CD4-positive, alpha-beta T cell (primary cell): ENCODE measurements at regions not wholly inside any gene's neighbourhood (a gene's known extent, or its start where the extent isn't known, plus 50 kb on each side); places are given as distances from the start of the nearest gene placed in this dataset.
"Not testable (repeated sequence)": the region's sequence is repeated elsewhere in the genome, so short reads cannot be mapped to it uniquely, and the experiment has no call there.

Source experiments
- ATAC-seq: fragments of 200-7000 bp; cut with Tn5 transposase; one replicate; pipeline ENCODE4 v1.10.0; 2022; ENCODE audit warnings: mild to moderate bottlenecking; ENCODE audit not compliant: poor library complexity
- CTCF ChIA-PET: fragments of 350-600 bp; sonication (Branson Sonifier 250); formaldehyde crosslinking; loops from one replicate; lab custom pipeline; 2021; ENCODE audit warnings: antibody characterized with exemption, inconsistent platforms; lab: Charles Lee
- POLR2A ChIA-PET: fragments of 350-600 bp; sonication (Branson Sonifier 250); formaldehyde crosslinking; loops from one replicate; lab custom pipeline; 2021; ENCODE audit warnings: antibody characterized with exemption, inconsistent platforms; lab: Charles Lee
- DNase-seq, 14 experiments: peaks; one replicate each; pipeline ENCODE4 v3.0.0-alpha.2; 2013 to 2020; ENCODE audit warnings: mixed read lengths in 2 of 14
- H3K27ac ChIP-seq, 2 donors: one replicate each; pipeline versions ENCODE4 v1.5.1 to v1.7.0; 2013; ENCODE audit warnings: low read length in 2 of 2, low read depth in 1 of 2, mild to moderate bottlenecking in 1 of 2
- H3K27me3 ChIP-seq, 2 experiments: 1 replicate in 1 of 2; 2 replicates in 1 of 2; pipeline versions ENCODE4 v1.6.1 to v1.7.0; 2013; ENCODE audit warnings: low read length in 2 of 2, control low read depth in 1 of 2, mild to moderate bottlenecking in 1 of 2, moderate library complexity in 1 of 2; ENCODE audit not compliant: insufficient read depth in 2 of 2, control insufficient read depth in 1 of 2
- H3K36me3 ChIP-seq: one replicate; pipeline ENCODE4 v1.6.1; 2013; ENCODE audit warnings: low read length, control low read depth; ENCODE audit not compliant: insufficient read depth
- H3K4me1 ChIP-seq: one replicate; pipeline ENCODE4 v1.6.1; 2013; ENCODE audit warnings: low read length, control low read depth; ENCODE audit not compliant: insufficient read depth
- H3K4me3 ChIP-seq: one replicate; pipeline ENCODE4 v1.5.1; 2013; ENCODE audit warnings: mild to moderate bottlenecking, low read length, moderate library complexity
- H3K9me3 ChIP-seq, 2 experiments: 1 replicate in 1 of 2; 2 replicates in 1 of 2; pipeline versions ENCODE4 v1.6.1 to v1.7.0; 2013; ENCODE audit warnings: low read length in 2 of 2, mild to moderate bottlenecking in 2 of 2, control low read depth in 1 of 2, moderate library complexity in 1 of 2; ENCODE audit not compliant: control insufficient read depth in 1 of 2, insufficient read depth in 1 of 2
- H3K27ac Mint-ChIP-seq: one replicate; pipeline ENCODE4 v1.8.0; 2020; ENCODE audit warnings: mixed read lengths
- H3K27me3 Mint-ChIP-seq: one replicate; pipeline ENCODE4 v1.8.0; 2021; ENCODE audit warnings: mixed read lengths
- H3K36me3 Mint-ChIP-seq: one replicate; pipeline ENCODE4 v1.8.0; 2021; ENCODE audit warnings: low read depth, mixed read lengths
- H3K4me1 Mint-ChIP-seq: one replicate; pipeline ENCODE4 v1.8.0; 2021; ENCODE audit warnings: low read depth, mixed read lengths
- H3K4me3 Mint-ChIP-seq: one replicate; pipeline ENCODE4 v1.8.0; 2020; ENCODE audit warnings: mild to moderate bottlenecking, mixed read lengths
- H3K9me3 Mint-ChIP-seq: one replicate; pipeline ENCODE4 v1.8.0; 2020; ENCODE audit warnings: mixed read lengths
- intact Hi-C, 2 experiments: fragments of 100-400 bp; cut with DNase I in 1 of 2; cut with micrococcal nuclease in 1 of 2; formaldehyde crosslinking; loops; one replicate each; pipeline versions ENCODE4 v1.15.1 to v1.9.0; 2023 to 2025; cut with DNase I, micrococcal nuclease
- TF ChIP-seq, protein P1 (sequence below): fragments of 200-600 bp; IDR thresholded peaks from one replicate; pipeline ENCODE4 v1.8.0; 2022; ENCODE audit warnings: antibody characterized with exemption, mild to moderate bottlenecking

DNA sequence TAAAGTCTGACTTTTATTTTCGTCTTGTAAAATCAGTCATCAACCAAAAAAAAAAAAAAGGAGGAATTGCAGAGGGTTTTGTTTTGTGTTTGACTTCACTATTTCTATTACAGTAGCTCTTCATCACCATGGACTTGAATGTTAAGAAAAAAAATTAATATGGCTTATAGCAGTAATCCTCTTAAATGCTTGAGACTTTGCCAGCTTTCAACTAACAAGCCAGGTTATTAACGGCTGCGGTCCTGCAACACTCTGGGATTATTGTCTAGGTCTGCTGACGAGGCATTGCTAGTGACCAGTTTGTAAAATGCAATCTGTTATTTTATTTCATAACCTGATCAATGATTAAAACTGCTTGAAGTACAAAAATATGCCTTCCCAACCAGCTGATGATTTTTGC is 647.2 kb upstream of the KLHL1 start:
- H3K36me3 ChIP-seq = no peaks in the 10 kb centered on the region
- H3K27ac ChIP-seq = no peak overlapping the region
- Mint-ChIP-seq H3K9me3 (peaks cover 2% of the 10 kb centered on the region), H3K27ac (no peak overlapping the region), H3K4me1 (no peaks in the 10 kb centered on the region), H3K27me3 (no peaks in the 10 kb centered on the region), H3K4me3 (no peak overlapping the region), H3K36me3 (no peaks in the 10 kb centered on the region)
- intact Hi-C loops = no loop called here
- H3K9me3 ChIP-seq = no peaks in the 10 kb centered on the region
- ATAC-seq (no peak), DNase-seq (no peak)
- TF ChIP-seq, protein P1, sequence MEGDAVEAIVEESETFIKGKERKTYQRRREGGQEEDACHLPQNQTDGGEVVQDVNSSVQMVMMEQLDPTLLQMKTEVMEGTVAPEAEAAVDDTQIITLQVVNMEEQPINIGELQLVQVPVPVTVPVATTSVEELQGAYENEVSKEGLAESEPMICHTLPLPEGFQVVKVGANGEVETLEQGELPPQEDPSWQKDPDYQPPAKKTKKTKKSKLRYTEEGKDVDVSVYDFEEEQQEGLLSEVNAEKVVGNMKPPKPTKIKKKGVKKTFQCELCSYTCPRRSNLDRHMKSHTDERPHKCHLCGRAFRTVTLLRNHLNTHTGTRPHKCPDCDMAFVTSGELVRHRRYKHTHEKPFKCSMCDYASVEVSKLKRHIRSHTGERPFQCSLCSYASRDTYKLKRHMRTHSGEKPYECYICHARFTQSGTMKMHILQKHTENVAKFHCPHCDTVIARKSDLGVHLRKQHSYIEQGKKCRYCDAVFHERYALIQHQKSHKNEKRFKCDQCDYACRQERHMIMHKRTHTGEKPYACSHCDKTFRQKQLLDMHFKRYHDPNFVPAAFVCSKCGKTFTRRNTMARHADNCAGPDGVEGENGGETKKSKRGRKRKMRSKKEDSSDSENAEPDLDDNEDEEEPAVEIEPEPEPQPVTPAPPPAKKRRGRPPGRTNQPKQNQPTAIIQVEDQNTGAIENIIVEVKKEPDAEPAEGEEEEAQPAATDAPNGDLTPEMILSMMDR = no peak
- no peaks in the 10 kb centered on the region for H3K27me3 ChIP-seq
- ChIA-PET POLR2A (no interaction called here), CTCF (interaction anchor here (1.0 kb wide), 1 partner anchor 13 kb away, joined by 3 read pairs; no protein-coding TSS in a partner anchor)
- no peaks in the 10 kb centered on the region for H3K4me1 ChIP-seq
- H3K4me3 ChIP-seq = no peak overlapping the region

DNA sequence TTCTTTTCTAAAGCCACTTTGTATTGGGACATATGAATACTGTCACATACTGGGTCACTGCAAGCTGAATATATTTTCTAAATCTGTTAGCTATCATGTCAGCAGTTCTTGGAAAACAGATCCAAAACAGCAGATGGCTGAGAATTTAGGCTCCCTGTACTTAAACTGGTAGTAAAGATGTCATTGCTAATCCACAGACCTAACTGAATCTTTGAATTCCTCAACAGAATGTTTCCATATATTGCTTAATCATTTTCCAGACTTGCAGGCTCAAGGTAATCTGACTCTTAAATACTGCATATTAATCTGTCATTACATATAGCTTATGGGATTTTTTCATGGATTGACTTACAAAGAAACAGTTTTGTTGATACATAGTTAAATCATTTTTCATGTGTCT is 639.0 kb upstream of the KLHL1 start:
- Mint-ChIP-seq H3K9me3 (peaks cover 1% of the 10 kb centered on the region), H3K4me3 (no peak overlapping the region), H3K27ac (no peak overlapping the region), H3K36me3 (no peaks in the 10 kb centered on the region), H3K27me3 (no peaks in the 10 kb centered on the region), H3K4me1 (no peaks in the 10 kb centered on the region)
- DNase-seq (no peak), ATAC-seq (no peak)
- H3K27me3 ChIP-seq = no peaks in the 10 kb centered on the region
- no peaks in the 10 kb centered on the region for H3K9me3 ChIP-seq
- ChIA-PET CTCF (no interaction called here), POLR2A (no interaction called here)
- no peaks in the 10 kb centered on the region for H3K4me1 ChIP-seq
- no peak overlapping the region for H3K4me3 ChIP-seq
- H3K36me3 ChIP-seq = no peaks in the 10 kb centered on the region
- H3K27ac ChIP-seq = no peak overlapping the region
- TF ChIP-seq, protein P1 = no peak
- intact Hi-C loops = no loop called here

DNA sequence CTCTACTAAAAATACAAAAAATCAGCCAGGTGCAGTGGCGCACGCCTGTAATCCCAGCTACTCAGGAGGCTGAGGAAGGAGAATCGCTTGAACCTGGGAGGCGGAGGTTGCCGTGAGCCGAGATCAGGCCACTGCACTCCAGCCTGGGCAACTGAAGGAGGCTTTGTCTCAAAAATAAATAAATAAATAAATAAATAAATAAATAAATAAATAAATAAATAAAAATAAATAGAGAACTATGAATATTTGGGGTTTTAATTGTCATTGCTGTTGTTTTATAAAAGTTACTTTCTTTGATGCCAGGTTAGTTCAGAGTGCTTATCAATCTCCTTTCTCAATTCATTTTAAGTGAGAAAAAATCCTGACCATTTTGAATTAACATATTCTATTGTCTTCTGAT is 638.2 kb upstream of the KLHL1 start:
- H3K36me3 ChIP-seq, H3K36me3 Mint-ChIP-seq, H3K27me3 ChIP-seq, intact Hi-C loops, DNase-seq, H3K9me3 ChIP-seq, H3K9me3 Mint-ChIP-seq, ATAC-seq, H3K4me3 ChIP-seq, H3K4me3 Mint-ChIP-seq, POLR2A ChIA-PET, H3K4me1 ChIP-seq, H3K27ac ChIP-seq, H3K4me1 Mint-ChIP-seq, H3K27ac Mint-ChIP-seq, CTCF ChIA-PET, H3K27me3 Mint-ChIP-seq: not testable (repeated sequence)

DNA sequence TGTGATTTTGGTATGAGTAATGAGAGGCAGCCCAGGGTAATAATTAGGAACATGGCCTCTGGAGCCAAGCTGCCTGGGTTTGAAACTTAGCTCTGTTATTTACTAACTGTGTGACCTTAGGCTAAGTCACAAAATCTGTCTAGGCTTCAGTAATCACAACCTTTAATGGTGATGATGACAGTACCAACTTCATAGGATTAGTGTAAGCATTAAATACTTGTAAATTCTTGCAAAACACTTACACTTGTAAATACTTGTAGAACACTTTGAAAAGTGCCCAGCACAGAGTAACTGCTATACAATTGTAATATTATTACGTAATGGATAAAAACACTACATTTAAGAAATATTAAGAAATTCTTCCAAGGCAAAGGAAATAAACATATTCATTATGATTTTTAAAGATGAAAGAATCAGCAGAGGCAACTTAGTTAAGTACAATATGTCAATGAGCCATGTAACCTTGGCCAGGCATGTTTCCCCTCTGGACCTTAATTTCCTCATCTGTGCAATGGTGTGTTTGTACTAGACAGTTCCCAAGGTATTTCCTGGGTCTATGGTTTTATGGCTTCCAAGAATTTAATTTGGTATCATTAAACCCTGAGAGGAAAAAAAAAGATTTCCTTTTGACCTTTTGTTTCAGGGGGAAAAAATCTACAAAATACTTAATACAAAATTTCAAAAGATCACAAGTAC is 628.5 kb upstream of the KLHL1 start:
- Mint-ChIP-seq H3K27me3 (no peaks in the 10 kb centered on the region), H3K4me1 (no peaks in the 10 kb centered on the region)
- intact Hi-C loops = no loop called here

More for the DNA sequence above, 628.5 kb upstream of the KLHL1 start:
- H3K36me3 ChIP-seq = no peaks in the 10 kb centered on the region
- no peaks in the 10 kb centered on the region for H3K4me1 ChIP-seq
- no peak overlapping the region for H3K4me3 ChIP-seq
- H3K4me3 Mint-ChIP-seq = no peak overlapping the region
- no peaks in the 10 kb centered on the region for H3K36me3 Mint-ChIP-seq
- DNase-seq (no peak), ATAC-seq (no peak)
- peaks cover 0 to 6% of the 10 kb centered on the region in 2 experiments for H3K9me3 ChIP-seq
- H3K27me3 ChIP-seq = no peaks in the 10 kb centered on the region
- H3K9me3 Mint-ChIP-seq = peaks cover under 1% of the 10 kb centered on the region
- H3K27ac ChIP-seq = no peak overlapping the region
- TF ChIP-seq, protein P1 = no peak
- no peak overlapping the region for H3K27ac Mint-ChIP-seq
- CTCF ChIA-PET = no interaction called here
- POLR2A ChIA-PET = no interaction called here
